ENCODE measurements at regions not wholly inside any gene's neighbourhood (a gene's known extent, or its start where the extent isn't known, plus 50 kb on each side); places are given as distances from the start of the nearest gene placed in this dataset.
A peak's percentile ranks its signal among the peaks of the same experiment; 100 is the strongest.

GRCh38 chr12:105706973-105707334 is 376.5 kb downstream of the C12orf75 start:
- Histone ChIP-seq H3K27ac (replicated peaks in 1 of 4) (no peak overlapping the region), H3K27me3 (no peaks in the 10 kb centered on the region), H3K4me3 (no peak overlapping the region), H3K36me3 (no peaks in the 10 kb centered on the region), H3K4me1 (peaks cover 6 to 12% (median 9%) of the 10 kb centered on the region in 4 donors), H3K9me3 (no peaks in the 10 kb centered on the region)
- intact Hi-C loops (cut with DNase I): loop anchor here (10.0 kb wide), 1 partner anchor 282 kb away; no protein-coding TSS in a partner anchor
- TF ChIP-seq POLR2A (IDR thresholded peaks at IDR 0.05; ENCODE audit: low read depth) (no peak), EP300 (IDR thresholded peaks at IDR 0.05) (no peak), CTCF (IDR thresholded peaks at IDR 0.05) (no peak), POLR2AphosphoS5 (IDR thresholded peaks at IDR 0.05) (no peak)
- no peak for DNase-seq (ENCODE audit: extremely low spot score)
- 88% methylated on average over 3 of the region's 3 CpGs for WGBS

GRCh38 chr12:105713606-105714305 is 383.3 kb downstream of the C12orf75 start:
- Histone ChIP-seq H3K27ac (replicated peaks in 1 of 4) (no peak overlapping the region), H3K4me1 (no peaks in the 10 kb centered on the region), H3K27me3 (no peaks in the 10 kb centered on the region), H3K36me3 (no peaks in the 10 kb centered on the region), H3K9me3 (no peaks in the 10 kb centered on the region), H3K4me3 (no peak overlapping the region)
- WGBS: 91% methylated on average over 4 of the region's 4 CpGs
- DNase-seq (ENCODE audit: extremely low spot score): no peak
- TF ChIP-seq EP300 (IDR thresholded peaks at IDR 0.05) (no peak), CTCF (IDR thresholded peaks at IDR 0.05) (no peak), POLR2A (IDR thresholded peaks at IDR 0.05; ENCODE audit: low read depth) (no peak), POLR2AphosphoS5 (IDR thresholded peaks at IDR 0.05) (no peak)
- intact Hi-C loops (cut with DNase I): no loop called here

- no peak for TF ChIP-seq POLR2AphosphoS5 (IDR thresholded peaks at IDR 0.05)
- no peak for TF ChIP-seq POLR2A (IDR thresholded peaks at IDR 0.05; ENCODE audit: low read depth)
- TF ChIP-seq EP300 (IDR thresholded peaks at IDR 0.05): no peak
- TF ChIP-seq CTCF (IDR thresholded peaks at IDR 0.05): no peak
- H3K27me3 ChIP-seq: no peaks in the 10 kb centered on the region
- no peak for DNase-seq (ENCODE audit: extremely low spot score)
- intact Hi-C loops (cut with DNase I): no loop called here
- H3K9me3 ChIP-seq: peaks cover 0 to 6% (median 0%) of the 10 kb centered on the region in 4 donors
- no peak overlapping the region for H3K27ac ChIP-seq (replicated peaks in 1 of 4)
- H3K4me3 ChIP-seq: no peak overlapping the region
- no peaks in the 10 kb centered on the region for H3K4me1 ChIP-seq
- WGBS: 86% methylated on average over 5 of the region's 5 CpGs
- H3K36me3 ChIP-seq: no peaks in the 10 kb centered on the region
Observed at GRCh38 chr12:105716621-105717020, 386.1 kb downstream of the C12orf75 start.

- no peak overlapping the region for H3K4me3 ChIP-seq
- peaks cover 0 to 6% (median 0%) of the 10 kb centered on the region in 4 donors for H3K9me3 ChIP-seq
- H3K27me3 ChIP-seq: no peaks in the 10 kb centered on the region
- intact Hi-C loops (cut with DNase I): no loop called here
- H3K27ac ChIP-seq (replicated peaks in 1 of 4): no peak overlapping the region
- DNase-seq (ENCODE audit: extremely low spot score): peak; percentile 87
- no peaks in the 10 kb centered on the region for H3K4me1 ChIP-seq
- H3K36me3 ChIP-seq: no peaks in the 10 kb centered on the region
- WGBS: 83% methylated on average over 5 of the region's 5 CpGs
- no peak for TF ChIP-seq POLR2AphosphoS5 (IDR thresholded peaks at IDR 0.05)
- no peak for TF ChIP-seq EP300 (IDR thresholded peaks at IDR 0.05)
- TF ChIP-seq POLR2A (IDR thresholded peaks at IDR 0.05; ENCODE audit: low read depth): no peak
- TF ChIP-seq CTCF (IDR thresholded peaks at IDR 0.05): no peak
Observed at GRCh38 chr12:105721051-105721825, 390.7 kb downstream of the C12orf75 start.

Measured in esophagus muscularis mucosa (tissue), 4 donors.